A549 (cell line): ENCODE measurements at regions not wholly inside any gene's neighbourhood (a gene's known extent, or its start where the extent isn't known, plus 50 kb on each side); places are given as distances from the start of the nearest gene placed in this dataset.

Source experiments
- CEBPB ChIP-seq, 2 experiments: fragments of >200 bp in 1 of 2; sonication (Bioruptor Twin) in 1 of 2; formaldehyde crosslinking in 1 of 2; IDR thresholded peaks; 2 replicates each; pipeline ENCODE4 v1.6.1; 2012 to 2016
- CHD2 ChIP-seq: fragments of 150-350 bp; IDR thresholded peaks from 2 replicates; pipeline ENCODE4 v1.6.1; 2014; ENCODE audit warnings: low read length; ENCODE audit not compliant: partially characterized antibody
- CTCF ChIP-seq: fragments of >200 bp; sonication (Bioruptor Twin); formaldehyde crosslinking; IDR thresholded peaks from 3 replicates; pipeline ENCODE4 v1.5.1; 2016
- EHF ChIP-seq: fragments of 250-450 bp; sonication (Bioruptor Pico); IDR thresholded peaks from 2 replicates; pipeline ENCODE4 v1.5.0; 2020; ENCODE audit warnings: mild to moderate bottlenecking
- JUNB ChIP-seq: fragments of >200 bp; sonication (Bioruptor Twin); formaldehyde crosslinking; IDR thresholded peaks from 2 replicates; pipeline ENCODE4 v1.6.1; 2016
- MAFK ChIP-seq: fragments of 450-650 bp; IDR thresholded peaks from 2 replicates; pipeline ENCODE4 v1.6.1; 2014; ENCODE audit not compliant: partially characterized antibody
- POLR2A ChIP-seq: IDR thresholded peaks from 2 replicates; pipeline ENCODE4 v1.6.1; 2012; ENCODE audit warnings: mild to moderate bottlenecking, low read length
- RNF2 ChIP-seq: fragments of 200-600 bp; sonication (generic); IDR thresholded peaks from 2 replicates; pipeline ENCODE4 v1.6.1; 2016; ENCODE audit warnings: low read depth, mild to moderate bottlenecking, antibody characterized with exemption, moderate library complexity, borderline replicate concordance
- SMC3 ChIP-seq: fragments of >200 bp; sonication (Bioruptor Twin); formaldehyde crosslinking; IDR thresholded peaks from 3 replicates; pipeline ENCODE4 v1.6.1; 2018; ENCODE audit warnings: inconsistent platforms

DNA sequence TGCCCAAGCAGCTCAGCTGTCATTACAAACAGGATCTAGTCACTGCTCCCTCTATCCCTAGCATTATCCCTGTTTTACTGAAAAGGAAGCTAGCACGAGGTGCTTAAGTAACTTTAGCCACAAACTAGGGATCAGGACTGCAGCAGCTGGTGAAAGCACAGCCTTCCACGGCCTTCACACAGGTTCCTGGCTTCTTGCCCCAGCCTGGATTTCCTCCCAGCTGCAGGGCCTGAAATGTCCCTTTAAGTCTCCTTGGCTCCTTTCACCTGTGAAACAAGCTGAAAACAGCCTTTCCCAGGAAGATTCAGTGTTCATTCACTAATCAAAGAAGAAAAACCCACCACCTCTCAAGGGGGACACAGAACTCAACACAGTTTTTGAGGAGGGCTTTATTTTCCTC lies 754.5 kb downstream of the DIAPH3 start:
- TF ChIP-seq EHF (CRISPR knock-in tag) (no peak), CEBPB (IDR thresholded peaks at IDR 0.05) (no peak), CTCF (no peak), RNF2 (no peak), CHD2 (no peak), MAFK (no peak), POLR2A (no peak), SMC3 (no peak), JUNB (no peak)
